ENCODE measurements at regions not wholly inside any gene's neighbourhood (a gene's known extent, or its start where the extent isn't known, plus 50 kb on each side); places are given as distances from the start of the nearest gene placed in this dataset.

GRCh38 chr12:5188472-5188871, 144.8 kb downstream of the KCNA5 start:
- TF ChIP-seq CTCF (IDR thresholded peaks at IDR 0.05) = no peak
- TF ChIP-seq ZFX (IDR thresholded peaks at IDR 0.05; ENCODE audit: borderline replicate concordance) = no peak
